B cell (primary cell): ENCODE measurements at regions not wholly inside any gene's neighbourhood (a gene's known extent, or its start where the extent isn't known, plus 50 kb on each side); places are given as distances from the start of the nearest gene placed in this dataset.

Experiments
- ATAC-seq: fragments of 200-7000 bp; cut with Tn5 transposase; one replicate; pipeline ENCODE4 v1.10.0; 2021; ENCODE audit warnings: low read depth, mild to moderate bottlenecking, moderate number of reproducible peaks, moderate library complexity
- CTCF ChIA-PET: fragments of 350-600 bp; sonication (Branson Sonifier 250); formaldehyde crosslinking; loops from one replicate; lab custom pipeline; 2021; ENCODE audit warnings: antibody characterized with exemption, inconsistent platforms; lab: Charles Lee
- POLR2A ChIA-PET: fragments of 350-600 bp; sonication (Branson Sonifier 250); formaldehyde crosslinking; loops from one replicate; lab custom pipeline; 2021; ENCODE audit warnings: antibody characterized with exemption; lab: Charles Lee
- DNase-seq: peaks from one replicate; pipeline ENCODE4 v3.0.0; 2013
- H2AFZ ChIP-seq: 2 replicates; pipeline ENCODE4 v1.6.1; 2012; ENCODE audit warnings: mild to moderate bottlenecking, low read depth, low read length; ENCODE audit not compliant: insufficient read depth, poor library complexity, severe bottlenecking
- H3K27ac ChIP-seq, 2 donors: 1 replicate in 1 of 2; 2 replicates in 1 of 2; pipeline ENCODE4 v1.5.1; 2012 to 2013; ENCODE audit warnings: low read length in 2 of 2, mild to moderate bottlenecking in 2 of 2, moderate library complexity in 1 of 2
- H3K27me3 ChIP-seq, 4 experiments: fragments of 200-600 bp in 1 of 4; sonication (generic) in 1 of 4; replicated peaks in 1 of 4; 1 replicate in 2 of 4; 2 replicates in 2 of 4; pipeline versions ENCODE4 v1.6.1 to v1.7.0; 2013 to 2016; ENCODE audit warnings: low read length in 3 of 4, mild to moderate bottlenecking in 2 of 4, mixed read lengths in 1 of 4, moderate library complexity in 1 of 4; ENCODE audit not compliant: insufficient read depth in 4 of 4, control insufficient read depth in 3 of 4; ENCODE audit errors: control extremely low read depth in 1 of 4
- H3K36me3 ChIP-seq, 2 experiments: replicated peaks in 1 of 2; 1 replicate in 1 of 2; 2 replicates in 1 of 2; pipeline versions ENCODE4 v1.6.1 to v1.7.1; 2013; ENCODE audit warnings: low read length in 1 of 2; ENCODE audit not compliant: insufficient read depth in 2 of 2, control insufficient read depth in 1 of 2; ENCODE audit errors: control extremely low read depth in 1 of 2, extremely low read depth in 1 of 2
- H3K4me1 ChIP-seq, 2 donors: fragments of 200-600 bp in 1 of 2; sonication (generic) in 1 of 2; 1 replicate in 1 of 2; 2 replicates in 1 of 2; pipeline versions ENCODE4 v1.5.1 to v1.6.1; 2013 to 2017; ENCODE audit warnings: low read length in 2 of 2; ENCODE audit not compliant: control insufficient read depth in 2 of 2, insufficient read depth in 2 of 2
- H3K4me2 ChIP-seq: replicated peaks from 2 replicates; pipeline ENCODE3; 2012; ENCODE audit warnings: mild to moderate bottlenecking, low read depth, low read length; ENCODE audit not compliant: poor library complexity, severe bottlenecking
- H3K4me3 ChIP-seq, 5 experiments: fragments of 200-600 bp in 1 of 5; sonication (generic) in 1 of 5; 1 replicate in 3 of 5; 2 replicates in 2 of 5; pipeline versions ENCODE4 v1.5.1 to v1.7.0; 2011 to 2016; ENCODE audit warnings: low read length in 4 of 5, mild to moderate bottlenecking in 4 of 5, low read depth in 2 of 5, control low read depth in 1 of 5, moderate library complexity in 1 of 5; ENCODE audit not compliant: insufficient read depth in 1 of 5; ENCODE audit errors: control extremely low read depth in 1 of 5, extremely low read depth in 1 of 5
- H3K79me2 ChIP-seq: fragments of 200-600 bp; sonication (generic); one replicate; pipeline ENCODE4 v1.6.0; 2016; ENCODE audit warnings: low read length; ENCODE audit not compliant: control insufficient read depth, insufficient read depth
- H3K9ac ChIP-seq: fragments of 200-600 bp; sonication (generic); 2 replicates; pipeline ENCODE4 v1.6.1; 2017; ENCODE audit warnings: mild to moderate bottlenecking, low read length, moderate library complexity
- H3K9me3 ChIP-seq, 3 donors: one replicate each; pipeline versions ENCODE4 v1.6.1 to v1.7.1; 2013; ENCODE audit warnings: low read length in 2 of 3; ENCODE audit not compliant: control insufficient read depth in 2 of 3, insufficient read depth in 1 of 3; ENCODE audit errors: control extremely low read depth in 1 of 3
- H4K20me1 ChIP-seq: 2 replicates; pipeline ENCODE4 v1.6.0; 2012; ENCODE audit warnings: mild to moderate bottlenecking, low read length; ENCODE audit not compliant: insufficient read depth, control insufficient read depth, poor library complexity, severe bottlenecking
- H3K27ac Mint-ChIP-seq: one replicate; pipeline ENCODE4 v1.8.0; 2021; ENCODE audit warnings: mixed read lengths
- H3K27me3 Mint-ChIP-seq: one replicate; pipeline ENCODE4 v1.8.0; 2021; ENCODE audit warnings: mixed read lengths
- H3K4me1 Mint-ChIP-seq: one replicate; pipeline ENCODE4 v1.8.0; 2021; ENCODE audit warnings: mixed read lengths
- H3K4me3 Mint-ChIP-seq: one replicate; pipeline ENCODE4 v1.8.0; 2021; ENCODE audit warnings: mixed read lengths
- H3K9me3 Mint-ChIP-seq: one replicate; pipeline ENCODE4 v1.8.0; 2022; ENCODE audit warnings: mixed read lengths; ENCODE audit not compliant: insufficient read depth
- EZH2 ChIP-seq: IDR thresholded peaks from 2 replicates; pipeline ENCODE4 v1.6.1; 2012; ENCODE audit warnings: borderline replicate concordance, low read depth, mild to moderate bottlenecking, moderate library complexity, low read length; ENCODE audit not compliant: insufficient read depth, poor library complexity, severe bottlenecking
- WGBS: methylation state at CpG from one replicate; pipeline ENCODE4 v1.1.5; 2013; ENCODE audit warnings: missing lambda C conversion rate; ENCODE audit not compliant: insufficient coverage; 5-methylcytosine and 5-hydroxymethylcytosine counted together
- intact Hi-C: fragments of 100-400 bp; cut with micrococcal nuclease; formaldehyde crosslinking; loops from one replicate; pipeline ENCODE4 v1.10.0; 2022
- TF ChIP-seq, protein P1 (sequence below): fragments of 200-600 bp; IDR thresholded peaks from one replicate; pipeline ENCODE4 v1.8.0; 2022; ENCODE audit warnings: antibody characterized with exemption, mild to moderate bottlenecking

DNA sequence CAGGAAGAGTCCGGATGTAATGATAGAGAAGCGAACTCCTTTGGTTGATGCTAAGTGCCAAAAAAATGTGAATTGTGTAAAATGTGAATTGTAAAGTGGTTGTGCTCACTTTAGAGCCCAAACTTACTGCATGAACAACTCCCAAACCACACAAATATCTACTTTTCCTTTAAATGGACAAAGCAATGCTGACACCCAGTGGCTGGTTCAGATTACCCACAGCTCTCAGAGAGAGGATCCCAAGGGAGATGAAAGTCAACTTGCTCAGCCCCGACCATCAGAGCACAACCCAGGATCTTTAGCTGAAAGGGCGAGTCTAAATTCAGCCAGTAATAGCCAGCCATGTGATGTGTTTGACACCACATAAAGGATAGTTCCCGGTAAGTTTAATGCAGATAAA, 133.7 kb downstream of the NMUR2 start:
- H3K4me1 ChIP-seq, result no peaks in the 10 kb centered on the region
- Mint-ChIP-seq H3K4me1 (no peaks in the 10 kb centered on the region), H3K27ac (no peak overlapping the region), H3K27me3 (no peaks in the 10 kb centered on the region), H3K9me3 (no peaks in the 10 kb centered on the region), H3K4me3 (no peak overlapping the region)
- TF ChIP-seq EZH2, result no peak
- TF ChIP-seq, protein P1, sequence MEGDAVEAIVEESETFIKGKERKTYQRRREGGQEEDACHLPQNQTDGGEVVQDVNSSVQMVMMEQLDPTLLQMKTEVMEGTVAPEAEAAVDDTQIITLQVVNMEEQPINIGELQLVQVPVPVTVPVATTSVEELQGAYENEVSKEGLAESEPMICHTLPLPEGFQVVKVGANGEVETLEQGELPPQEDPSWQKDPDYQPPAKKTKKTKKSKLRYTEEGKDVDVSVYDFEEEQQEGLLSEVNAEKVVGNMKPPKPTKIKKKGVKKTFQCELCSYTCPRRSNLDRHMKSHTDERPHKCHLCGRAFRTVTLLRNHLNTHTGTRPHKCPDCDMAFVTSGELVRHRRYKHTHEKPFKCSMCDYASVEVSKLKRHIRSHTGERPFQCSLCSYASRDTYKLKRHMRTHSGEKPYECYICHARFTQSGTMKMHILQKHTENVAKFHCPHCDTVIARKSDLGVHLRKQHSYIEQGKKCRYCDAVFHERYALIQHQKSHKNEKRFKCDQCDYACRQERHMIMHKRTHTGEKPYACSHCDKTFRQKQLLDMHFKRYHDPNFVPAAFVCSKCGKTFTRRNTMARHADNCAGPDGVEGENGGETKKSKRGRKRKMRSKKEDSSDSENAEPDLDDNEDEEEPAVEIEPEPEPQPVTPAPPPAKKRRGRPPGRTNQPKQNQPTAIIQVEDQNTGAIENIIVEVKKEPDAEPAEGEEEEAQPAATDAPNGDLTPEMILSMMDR, result no peak
- H3K27ac ChIP-seq, result no peak overlapping the region
- ATAC-seq (no peak), DNase-seq (peak; percentile 7)
- no peaks in the 10 kb centered on the region for H3K79me2 ChIP-seq
- CTCF ChIA-PET, result no interaction called here
- no peak overlapping the region for H3K4me2 ChIP-seq
- POLR2A ChIA-PET, result no interaction called here
- no peaks in the 10 kb centered on the region for H3K36me3 ChIP-seq
- H4K20me1 ChIP-seq, result no peaks in the 10 kb centered on the region
- intact Hi-C loops, result no loop called here
- no peaks in the 10 kb centered on the region for H3K9me3 ChIP-seq
- H3K27me3 ChIP-seq, result peaks cover 0 to 2% (median 0%) of the 10 kb centered on the region in 4 experiments
- H3K4me3 ChIP-seq, result no peak overlapping the region
- H2AFZ ChIP-seq, result no peak overlapping the region
- 0% methylated on average over 1 of the region's 5 CpGs for WGBS
- no peak overlapping the region for H3K9ac ChIP-seq

DNA sequence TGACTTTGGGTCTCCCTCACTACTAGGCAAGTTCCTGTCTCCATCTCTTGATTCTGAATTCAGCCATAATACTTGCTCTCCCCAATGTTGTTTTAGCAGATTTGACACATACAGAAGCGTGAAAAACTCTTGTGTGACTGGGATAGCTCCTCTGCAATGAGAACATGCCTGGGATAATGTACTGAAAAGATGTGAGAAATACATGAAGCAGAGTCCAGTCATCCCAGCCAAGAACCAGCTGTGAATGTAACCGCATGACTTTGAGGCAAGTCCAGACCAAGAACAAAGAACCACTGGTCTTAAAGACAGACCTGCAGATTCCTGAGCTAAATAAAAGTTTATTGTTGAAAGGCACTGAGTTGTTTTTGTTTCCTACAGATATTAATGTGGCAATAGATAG, 135.0 kb downstream of the NMUR2 start:
- Histone ChIP-seq H3K9ac (no peak overlapping the region), H2AFZ (no peak overlapping the region), H4K20me1 (no peaks in the 10 kb centered on the region), H3K27ac (no peak overlapping the region), H3K36me3 (no peaks in the 10 kb centered on the region), H3K9me3 (no peaks in the 10 kb centered on the region), H3K79me2 (no peaks in the 10 kb centered on the region), H3K27me3 (no peaks in the 10 kb centered on the region), H3K4me3 (no peak overlapping the region), H3K4me1 (no peaks in the 10 kb centered on the region), H3K4me2 (no peak overlapping the region)
- intact Hi-C loops, result no loop called here
- DNase-seq (no peak), ATAC-seq (no peak)
- Mint-ChIP-seq H3K4me1 (no peaks in the 10 kb centered on the region), H3K27ac (no peak overlapping the region), H3K4me3 (no peak overlapping the region), H3K9me3 (no peaks in the 10 kb centered on the region), H3K27me3 (no peaks in the 10 kb centered on the region)
- POLR2A ChIA-PET, result no interaction called here
- 83% methylated on average over 2 of the region's 2 CpGs for WGBS
- CTCF ChIA-PET, result no interaction called here
- TF ChIP-seq EZH2, result no peak
- TF ChIP-seq, protein P1, result no peak
